Stomach smooth muscle (tissue), 2 donors: ENCODE measurements at regions not wholly inside any gene's neighbourhood (a gene's known extent, or its start where the extent isn't known, plus 50 kb on each side); places are given as distances from the start of the nearest gene placed in this dataset.

Source experiments
- H3K27ac ChIP-seq: one replicate; pipeline ENCODE4 v1.7.0; 2013; ENCODE audit warnings: mild to moderate bottlenecking, low read length, inconsistent platforms
- H3K27me3 ChIP-seq, 2 donors: one replicate each; pipeline ENCODE4 v1.7.0; 2013; ENCODE audit warnings: low read length in 2 of 2; ENCODE audit not compliant: insufficient read depth in 2 of 2, control insufficient read depth in 1 of 2
- H3K36me3 ChIP-seq, 2 donors: one replicate each; pipeline ENCODE4 v1.7.0; 2013; ENCODE audit warnings: low read length in 2 of 2; ENCODE audit not compliant: control insufficient read depth in 2 of 2, insufficient read depth in 2 of 2
- H3K4me1 ChIP-seq: one replicate; pipeline ENCODE4 v1.7.0; 2013; ENCODE audit warnings: low read length; ENCODE audit not compliant: control insufficient read depth, insufficient read depth
- H3K4me3 ChIP-seq, 2 donors: one replicate each; pipeline ENCODE4 v1.7.0; 2013; ENCODE audit warnings: low read length in 2 of 2
- H3K9ac ChIP-seq, 2 donors: one replicate each; pipeline ENCODE4 v1.7.0; 2013; ENCODE audit warnings: low read length in 2 of 2, mild to moderate bottlenecking in 1 of 2
- H3K9me3 ChIP-seq, 2 donors: one replicate each; pipeline ENCODE4 v1.7.0; 2013; ENCODE audit warnings: low read length in 2 of 2; ENCODE audit not compliant: control insufficient read depth in 2 of 2
- donor health status: healthy.
- donor health status: Pancreatic carcinoma.

GRCh38 chr18:46294318-46294717, 190.1 kb downstream of the HAUS1 start:
- Histone ChIP-seq H3K4me1 (no peaks in the 10 kb centered on the region), H3K36me3 (no peaks in the 10 kb centered on the region), H3K27me3 (no peaks in the 10 kb centered on the region), H3K4me3 (no peak overlapping the region), H3K9ac (no peak overlapping the region), H3K27ac (no peak overlapping the region), H3K9me3 (no peaks in the 10 kb centered on the region)

GRCh38 chr18:46294751-46295150, 190.6 kb downstream of the HAUS1 start:
- Histone ChIP-seq H3K4me1 (no peaks in the 10 kb centered on the region), H3K36me3 (no peaks in the 10 kb centered on the region), H3K9me3 (no peaks in the 10 kb centered on the region), H3K27me3 (no peaks in the 10 kb centered on the region), H3K27ac (no peak overlapping the region), H3K4me3 (no peak overlapping the region), H3K9ac (no peak overlapping the region)

GRCh38 chr18:46295416-46295815, 191.2 kb downstream of the HAUS1 start:
- Histone ChIP-seq H3K9me3 (no peaks in the 10 kb centered on the region), H3K27ac (no peak overlapping the region), H3K27me3 (no peaks in the 10 kb centered on the region), H3K4me1 (no peaks in the 10 kb centered on the region), H3K9ac (no peak overlapping the region), H3K4me3 (no peak overlapping the region), H3K36me3 (no peaks in the 10 kb centered on the region)

GRCh38 chr18:46296656-46297055, 192.5 kb downstream of the HAUS1 start:
- H3K9ac ChIP-seq = no peak overlapping the region
- H3K4me3 ChIP-seq = no peak overlapping the region
- no peaks in the 10 kb centered on the region for H3K4me1 ChIP-seq
- H3K27me3 ChIP-seq = peaks cover 0 to 3% of the 10 kb centered on the region in 2 donors
- H3K9me3 ChIP-seq = no peaks in the 10 kb centered on the region
- H3K36me3 ChIP-seq = no peaks in the 10 kb centered on the region
- no peak overlapping the region for H3K27ac ChIP-seq

GRCh38 chr18:46297124-46297523, 192.9 kb downstream of the HAUS1 start:
- Histone ChIP-seq H3K36me3 (no peaks in the 10 kb centered on the region), H3K9ac (no peak overlapping the region), H3K27me3 (peaks cover 0 to 3% of the 10 kb centered on the region in 2 donors), H3K4me1 (no peaks in the 10 kb centered on the region), H3K27ac (no peak overlapping the region), H3K4me3 (no peak overlapping the region), H3K9me3 (no peaks in the 10 kb centered on the region)

GRCh38 chr18:46297621-46298020, 193.4 kb downstream of the HAUS1 start:
- peaks cover 0 to 3% of the 10 kb centered on the region in 2 donors for H3K27me3 ChIP-seq
- no peaks in the 10 kb centered on the region for H3K9me3 ChIP-seq
- no peaks in the 10 kb centered on the region for H3K36me3 ChIP-seq
- no peak overlapping the region for H3K27ac ChIP-seq
- H3K4me1 ChIP-seq = no peaks in the 10 kb centered on the region
- H3K9ac ChIP-seq = no peak overlapping the region
- H3K4me3 ChIP-seq = no peak overlapping the region

- H3K4me3 ChIP-seq = no peak overlapping the region
- H3K9ac ChIP-seq = no peak overlapping the region
- no peaks in the 10 kb centered on the region for H3K4me1 ChIP-seq
- no peaks in the 10 kb centered on the region for H3K36me3 ChIP-seq
- no peak overlapping the region for H3K27ac ChIP-seq
- H3K27me3 ChIP-seq = peaks cover 0 to 3% of the 10 kb centered on the region in 2 donors
- H3K9me3 ChIP-seq = peaks cover 0 to 4% of the 10 kb centered on the region in 2 donors
These were observed 194.3 kb downstream of the HAUS1 start for GRCh38 chr18:46298511-46298910.

GRCh38 chr18:46299465-46300008, 195.4 kb downstream of the HAUS1 start:
- H3K4me1 ChIP-seq = no peaks in the 10 kb centered on the region
- no peaks in the 10 kb centered on the region for H3K36me3 ChIP-seq
- H3K9ac ChIP-seq = no peak overlapping the region

GRCh38 chr18:46301081-46301480, 196.9 kb downstream of the HAUS1 start:
- no peak overlapping the region for H3K9ac ChIP-seq
- peaks cover 0 to 3% of the 10 kb centered on the region in 2 donors for H3K27me3 ChIP-seq
- H3K36me3 ChIP-seq = no peaks in the 10 kb centered on the region
- no peak overlapping the region for H3K27ac ChIP-seq
- H3K9me3 ChIP-seq = peaks cover 0 to 10% of the 10 kb centered on the region in 2 donors
- H3K4me1 ChIP-seq = no peaks in the 10 kb centered on the region
- H3K4me3 ChIP-seq = no peak overlapping the region

More at GRCh38 chr18:46299465-46300008, 195.4 kb downstream of the HAUS1 start:
- Histone ChIP-seq H3K9me3 (peaks cover 0 to 10% of the 10 kb centered on the region in 2 donors), H3K27ac (no peak overlapping the region), H3K27me3 (peaks cover 0 to 3% of the 10 kb centered on the region in 2 donors), H3K4me3 (no peak overlapping the region)

- Histone ChIP-seq H3K9ac (no peak overlapping the region), H3K4me1 (no peaks in the 10 kb centered on the region), H3K4me3 (no peak overlapping the region), H3K9me3 (peaks cover 0 to 10% of the 10 kb centered on the region in 2 donors), H3K27me3 (peaks cover 0 to 3% of the 10 kb centered on the region in 2 donors), H3K36me3 (no peaks in the 10 kb centered on the region), H3K27ac (no peak overlapping the region)
These were observed 197.4 kb downstream of the HAUS1 start for GRCh38 chr18:46301571-46301970.

- H3K9me3 ChIP-seq = peaks cover 0 to 10% of the 10 kb centered on the region in 2 donors
- H3K36me3 ChIP-seq = no peaks in the 10 kb centered on the region
- no peak overlapping the region for H3K9ac ChIP-seq
- peaks cover 0 to 3% of the 10 kb centered on the region in 2 donors for H3K27me3 ChIP-seq
- no peaks in the 10 kb centered on the region for H3K4me1 ChIP-seq
- no peak overlapping the region for H3K4me3 ChIP-seq
- H3K27ac ChIP-seq = no peak overlapping the region
These were observed 198.6 kb downstream of the HAUS1 start for GRCh38 chr18:46302528-46303485.
